ENCODE measurements at regions not wholly inside any gene's neighbourhood (a gene's known extent, or its start where the extent isn't known, plus 50 kb on each side); places are given as distances from the start of the nearest gene placed in this dataset.

GRCh38 chr18:22544626-22545025 lies 126.9 kb upstream of the CTAGE1 start:
- TF ChIP-seq MXD4 (CRISPR knock-in tag; IDR thresholded peaks at IDR 0.05; ENCODE audit: borderline replicate concordance) = no peak
- no peak for TF ChIP-seq CTCF (IDR thresholded peaks at IDR 0.05)
- no peak for TF ChIP-seq STAT6 (CRISPR knock-in tag; conservative IDR thresholded peaks at IDR 0.05; ENCODE audit: low read depth)
- TF ChIP-seq KAT7 (CRISPR knock-in tag; IDR thresholded peaks at IDR 0.05; ENCODE audit: borderline replicate concordance) = no peak
- TF ChIP-seq JUN (CRISPR knock-in tag; IDR thresholded peaks at IDR 0.05) = no peak
- no peak for TF ChIP-seq ZNF219 (CRISPR knock-in tag; IDR thresholded peaks at IDR 0.05; ENCODE audit: borderline replicate concordance)
- no peak for TF ChIP-seq NR2C2 (CRISPR knock-in tag; IDR thresholded peaks at IDR 0.05)
- TF ChIP-seq, protein P1, sequence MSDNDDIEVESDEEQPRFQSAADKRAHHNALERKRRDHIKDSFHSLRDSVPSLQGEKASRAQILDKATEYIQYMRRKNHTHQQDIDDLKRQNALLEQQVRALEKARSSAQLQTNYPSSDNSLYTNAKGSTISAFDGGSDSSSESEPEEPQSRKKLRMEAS (CRISPR knock-in tag; IDR thresholded peaks at IDR 0.05) = no peak
- TF ChIP-seq MYBL2 (CRISPR knock-in tag; IDR thresholded peaks at IDR 0.05) = no peak
- TF ChIP-seq CREB1 (CRISPR knock-in tag; IDR thresholded peaks at IDR 0.05) = no peak
- no peak for TF ChIP-seq IRF2 (CRISPR knock-in tag; IDR thresholded peaks at IDR 0.05; ENCODE audit: borderline replicate concordance, low read depth)
- no peak for TF ChIP-seq ATF1 (CRISPR knock-in tag; IDR thresholded peaks at IDR 0.05)

Data from WTC11 (cell line).